Thyroid gland (tissue), 4 donors: ENCODE measurements at regions not wholly inside any gene's neighbourhood (a gene's known extent, or its start where the extent isn't known, plus 50 kb on each side); places are given as distances from the start of the nearest gene placed in this dataset.

Source experiments
- CTCF ChIP-seq, 6 experiments: fragments of 200-600 bp in 3 of 6; fragments of 450-650 bp in 3 of 6; sonication (generic) in 3 of 6; IDR thresholded peaks; one replicate each; pipeline ENCODE4 v1.5.1; 2016 to 2019; ENCODE audit warnings: antibody characterized with exemption in 6 of 6, mild to moderate bottlenecking in 2 of 6, inconsistent platforms in 1 of 6, moderate library complexity in 1 of 6
- POLR2A ChIP-seq, 2 donors: fragments of 450-650 bp; IDR thresholded peaks; one replicate each; pipeline ENCODE4 v1.6.1; 2017; ENCODE audit warnings: antibody characterized with exemption in 2 of 2, mild to moderate bottlenecking in 2 of 2, moderate library complexity in 1 of 2

- TF ChIP-seq CTCF (IDR thresholded peaks at IDR 0.05) (no peak), POLR2A (IDR thresholded peaks at IDR 0.05) (no peak)
Observed at GRCh38 chr14:76936483-76936882, 92.0 kb downstream of the IRF2BPL start.
